Breast epithelium (tissue), 4 donors: ENCODE measurements at regions not wholly inside any gene's neighbourhood (a gene's known extent, or its start where the extent isn't known, plus 50 kb on each side); places are given as distances from the start of the nearest gene placed in this dataset.

Experiments
- DNase-seq, 2 donors: peaks; one replicate each; pipeline ENCODE4 v3.0.0-alpha.2; 2019; ENCODE audit warnings: low spot score in 2 of 2
- H3K27ac ChIP-seq, 2 donors: fragments of 200-600 bp; sonication (generic) in 1 of 2; one replicate each; pipeline ENCODE4 v1.5.1; 2016 to 2019; ENCODE audit warnings: mild to moderate bottlenecking in 1 of 2
- H3K27me3 ChIP-seq, 2 donors: fragments of 200-600 bp; sonication (generic) in 1 of 2; one replicate each; pipeline versions ENCODE4 v1.5.1 to v1.6.0; 2017 to 2019; ENCODE audit warnings: control low read depth in 1 of 2, mild to moderate bottlenecking in 1 of 2
- H3K36me3 ChIP-seq: fragments of 200-600 bp; one replicate; pipeline ENCODE4 v1.5.1; 2019
- H3K4me1 ChIP-seq, 2 donors: fragments of 200-600 bp; sonication (generic); one replicate each; pipeline ENCODE4 v1.5.1; 2016 to 2019; ENCODE audit warnings: control low read depth in 1 of 2
- H3K4me3 ChIP-seq, 3 donors: fragments of 200-600 bp; sonication (generic); 1 replicate in 2 of 3; 2 replicates in 1 of 3; pipeline ENCODE4 v1.5.1; 2016 to 2019; ENCODE audit warnings: mild to moderate bottlenecking in 3 of 3, moderate library complexity in 2 of 3
- H3K9me3 ChIP-seq, 2 donors: fragments of 200-600 bp; sonication (generic) in 1 of 2; one replicate each; pipeline ENCODE4 v1.5.1; 2016 to 2019; ENCODE audit warnings: control low read depth in 1 of 2
- POLR2A ChIP-seq: fragments of 450-650 bp; IDR thresholded peaks from one replicate; pipeline ENCODE4 v1.6.1; 2016; ENCODE audit warnings: antibody characterized with exemption, mild to moderate bottlenecking, moderate library complexity
- POLR2AphosphoS5 ChIP-seq, 3 donors: sonication (generic); formaldehyde crosslinking; IDR thresholded peaks; one replicate each; pipeline ENCODE4 v1.6.1; 2017; ENCODE audit warnings: antibody characterized with exemption in 3 of 3
- intact Hi-C: fragments of 100-400 bp; cut with DNase I; formaldehyde crosslinking; loops from one replicate; pipeline ENCODE4 v1.15.1; 2023; ENCODE audit warnings: low total_unique reads
- TF ChIP-seq, protein P1 (sequence below), 3 donors: fragments of 450-650 bp; IDR thresholded peaks; one replicate each; pipeline ENCODE4 v1.5.1; 2016 to 2017; ENCODE audit warnings: antibody characterized with exemption in 3 of 3, mild to moderate bottlenecking in 3 of 3, moderate library complexity in 3 of 3

DNA sequence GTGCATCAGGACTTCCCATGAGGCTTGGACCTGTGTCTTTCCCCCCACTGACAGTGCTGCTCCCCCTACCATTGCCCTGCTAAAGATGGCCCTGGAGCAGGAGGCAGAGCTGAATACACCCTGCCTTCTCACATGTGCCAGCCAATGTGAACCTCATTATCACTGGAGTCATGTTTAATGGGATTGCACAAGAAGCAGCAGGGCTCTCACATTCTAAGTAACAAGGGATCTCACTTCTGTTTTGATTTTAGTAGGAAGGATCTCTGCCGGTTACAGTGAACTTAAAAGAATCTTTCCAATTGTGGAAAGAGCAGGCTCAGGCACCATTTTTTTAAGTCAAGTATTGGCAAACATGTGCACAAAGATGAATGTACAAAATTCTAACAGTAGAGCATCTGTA, 322.1 kb upstream of the MEX3C start:
- TF ChIP-seq POLR2AphosphoS5 (IDR thresholded peaks at IDR 0.05) = no peak
- TF ChIP-seq POLR2A = no peak
- TF ChIP-seq, protein P1, sequence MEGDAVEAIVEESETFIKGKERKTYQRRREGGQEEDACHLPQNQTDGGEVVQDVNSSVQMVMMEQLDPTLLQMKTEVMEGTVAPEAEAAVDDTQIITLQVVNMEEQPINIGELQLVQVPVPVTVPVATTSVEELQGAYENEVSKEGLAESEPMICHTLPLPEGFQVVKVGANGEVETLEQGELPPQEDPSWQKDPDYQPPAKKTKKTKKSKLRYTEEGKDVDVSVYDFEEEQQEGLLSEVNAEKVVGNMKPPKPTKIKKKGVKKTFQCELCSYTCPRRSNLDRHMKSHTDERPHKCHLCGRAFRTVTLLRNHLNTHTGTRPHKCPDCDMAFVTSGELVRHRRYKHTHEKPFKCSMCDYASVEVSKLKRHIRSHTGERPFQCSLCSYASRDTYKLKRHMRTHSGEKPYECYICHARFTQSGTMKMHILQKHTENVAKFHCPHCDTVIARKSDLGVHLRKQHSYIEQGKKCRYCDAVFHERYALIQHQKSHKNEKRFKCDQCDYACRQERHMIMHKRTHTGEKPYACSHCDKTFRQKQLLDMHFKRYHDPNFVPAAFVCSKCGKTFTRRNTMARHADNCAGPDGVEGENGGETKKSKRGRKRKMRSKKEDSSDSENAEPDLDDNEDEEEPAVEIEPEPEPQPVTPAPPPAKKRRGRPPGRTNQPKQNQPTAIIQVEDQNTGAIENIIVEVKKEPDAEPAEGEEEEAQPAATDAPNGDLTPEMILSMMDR (IDR thresholded peaks at IDR 0.05) = no peak
- no peaks in the 10 kb centered on the region for H3K36me3 ChIP-seq
- no peaks in the 10 kb centered on the region for H3K27me3 ChIP-seq

DNA sequence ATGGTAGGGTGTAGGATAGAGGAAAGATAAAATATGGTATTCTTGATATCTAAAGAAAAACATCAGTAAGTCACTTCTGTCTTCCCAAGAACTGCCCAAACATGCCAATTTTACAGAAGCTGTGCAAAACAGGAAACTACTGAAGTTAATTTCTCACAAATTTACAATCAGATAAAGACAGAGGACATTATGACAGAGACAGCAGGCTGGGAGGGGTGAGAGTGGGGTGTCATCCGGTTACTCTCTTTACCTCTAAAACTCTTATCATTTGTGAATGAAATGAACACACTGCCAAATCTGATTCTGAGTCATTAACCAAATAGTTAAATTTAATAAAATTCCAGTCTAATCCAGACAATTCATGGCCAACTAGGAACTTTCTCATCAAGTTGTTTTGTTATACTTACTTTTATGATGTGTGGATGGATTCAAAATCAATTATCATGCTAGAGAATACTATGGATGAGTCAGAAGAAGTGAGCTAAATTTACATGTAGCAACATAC, 323.2 kb upstream of the MEX3C start:
- no peak for DNase-seq
- no peaks in the 10 kb centered on the region for H3K27me3 ChIP-seq
- intact Hi-C loops = no loop called here
- H3K9me3 ChIP-seq = peaks cover 0 to 4% of the 10 kb centered on the region in 2 donors
- H3K27ac ChIP-seq = no peak overlapping the region
- no peaks in the 10 kb centered on the region for H3K4me1 ChIP-seq
- no peaks in the 10 kb centered on the region for H3K36me3 ChIP-seq
- no peak overlapping the region for H3K4me3 ChIP-seq
- no peak for TF ChIP-seq POLR2A
- no peak for TF ChIP-seq POLR2AphosphoS5 (IDR thresholded peaks at IDR 0.05)
- TF ChIP-seq, protein P1 (IDR thresholded peaks at IDR 0.05) = no peak

More for the DNA sequence above, 322.1 kb upstream of the MEX3C start:
- no peaks in the 10 kb centered on the region for H3K4me1 ChIP-seq
- no peak overlapping the region for H3K27ac ChIP-seq
- no peak for DNase-seq
- H3K4me3 ChIP-seq = no peak overlapping the region
- intact Hi-C loops = no loop called here
- peaks cover 0 to 4% of the 10 kb centered on the region in 2 donors for H3K9me3 ChIP-seq

DNA sequence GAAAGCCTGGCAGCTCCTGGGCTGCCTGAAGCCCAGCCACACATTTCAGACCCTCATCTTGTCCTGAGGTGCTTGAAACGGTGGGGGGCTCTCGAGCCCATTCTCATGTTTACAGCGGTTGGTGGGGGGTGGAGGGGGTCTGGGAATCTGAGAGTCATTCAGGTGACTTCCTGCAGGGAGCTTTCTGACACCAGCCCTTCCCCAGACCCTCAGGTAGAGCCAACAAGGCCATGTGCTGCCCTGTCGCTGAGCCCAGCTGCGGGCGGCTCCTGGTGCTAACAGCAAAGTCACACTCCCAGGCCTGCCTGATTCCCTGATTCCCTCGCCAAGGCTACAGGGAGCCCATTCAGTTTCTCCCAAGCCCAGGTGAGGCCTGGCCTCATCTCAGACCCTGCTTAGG, 324.9 kb upstream of the MEX3C start:
- intact Hi-C loops = no loop called here
- Histone ChIP-seq H3K4me3 (no peak overlapping the region), H3K9me3 (no peaks in the 10 kb centered on the region), H3K4me1 (no peaks in the 10 kb centered on the region), H3K27me3 (no peaks in the 10 kb centered on the region), H3K27ac (no peak overlapping the region), H3K36me3 (no peaks in the 10 kb centered on the region)
- TF ChIP-seq POLR2AphosphoS5 (IDR thresholded peaks at IDR 0.05) (no peak), POLR2A (no peak)
- TF ChIP-seq, protein P1 (IDR thresholded peaks at IDR 0.05) = no peak
- DNase-seq = no peak

DNA sequence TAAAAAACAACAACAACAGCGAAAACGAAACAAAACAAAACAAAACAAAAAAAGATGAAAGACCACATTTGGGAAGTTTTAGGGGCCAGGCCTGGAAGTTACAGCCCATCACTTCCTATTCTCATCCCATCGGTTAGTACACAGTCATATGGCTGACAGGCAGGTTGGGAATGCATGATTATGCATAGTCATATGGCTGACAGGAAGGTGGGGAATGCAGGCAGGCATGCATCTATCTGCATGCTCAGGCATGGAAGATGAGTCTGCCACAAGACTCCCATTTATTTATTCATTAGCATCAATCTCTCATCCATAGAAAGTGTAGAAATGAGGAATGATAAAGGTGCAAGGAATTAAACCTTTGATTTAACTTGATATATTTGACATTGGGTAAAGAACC, 325.3 kb upstream of the MEX3C start:
- Histone ChIP-seq H3K4me3 (no peak overlapping the region), H3K27me3 (no peaks in the 10 kb centered on the region), H3K27ac (no peak overlapping the region), H3K4me1 (no peaks in the 10 kb centered on the region), H3K9me3 (no peaks in the 10 kb centered on the region), H3K36me3 (no peaks in the 10 kb centered on the region)
- TF ChIP-seq POLR2A = no peak
- TF ChIP-seq, protein P1 (IDR thresholded peaks at IDR 0.05) = no peak
- TF ChIP-seq POLR2AphosphoS5 (IDR thresholded peaks at IDR 0.05) = no peak
- no peak for DNase-seq
- intact Hi-C loops = no loop called here

DNA sequence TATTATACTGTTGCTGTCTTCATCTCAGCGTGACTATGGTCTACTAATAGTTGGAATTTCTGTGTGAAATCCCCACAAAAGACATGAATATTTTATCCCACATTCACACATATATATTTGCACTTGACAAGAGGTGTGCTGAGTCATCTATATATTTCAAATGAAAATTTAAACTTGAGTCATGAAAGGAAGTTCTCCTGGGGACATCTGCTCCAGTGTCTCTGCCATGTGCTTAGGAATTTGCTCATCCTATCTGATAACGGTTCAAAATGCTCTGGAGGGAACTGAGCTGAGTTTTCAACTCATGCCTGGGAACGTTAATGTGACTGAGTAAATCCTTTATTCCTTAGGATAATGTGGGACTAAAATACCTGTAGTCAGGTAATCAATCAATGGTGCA, 326.2 kb upstream of the MEX3C start:
- TF ChIP-seq POLR2AphosphoS5 (IDR thresholded peaks at IDR 0.05) (no peak), POLR2A (no peak)
- TF ChIP-seq, protein P1 (IDR thresholded peaks at IDR 0.05) = no peak
- Histone ChIP-seq H3K4me3 (no peak overlapping the region), H3K4me1 (no peaks in the 10 kb centered on the region), H3K9me3 (no peaks in the 10 kb centered on the region), H3K27me3 (no peaks in the 10 kb centered on the region), H3K36me3 (no peaks in the 10 kb centered on the region), H3K27ac (no peak overlapping the region)
- intact Hi-C loops = no loop called here
- DNase-seq = no peak
